HEK293 (cell line): ENCODE measurements at regions not wholly inside any gene's neighbourhood (a gene's known extent, or its start where the extent isn't known, plus 50 kb on each side); places are given as distances from the start of the nearest gene placed in this dataset.

Experiments used
- CTCF ChIA-PET: fragments of 350-600 bp; formaldehyde crosslinking; extraction: SDS; loops from one replicate; lab custom pipeline; 2021; ENCODE audit warnings: antibody characterized with exemption; lab: Yijun Ruan, JAX
- POLR2A ChIA-PET: fragments of 300-600 bp; formaldehyde crosslinking; extraction: SDS; loops from one replicate; lab custom pipeline; 2020; ENCODE audit warnings: antibody characterized with exemption, inconsistent platforms; lab: Yijun Ruan, JAX
- H3K27ac ChIP-seq: fragments of 200-500 bp; sonication (Bioruptor generic); 2 replicates; pipeline ENCODE4 v1.5.1; 2014; ENCODE audit warnings: low read depth, low read length, control low read depth, inconsistent platforms; ENCODE audit errors: extremely low read depth
- H3K36me3 ChIP-seq, 2 experiments: fragments of 200-500 bp in 1 of 2; sonication (Bioruptor generic) in 1 of 2; 1 replicate in 1 of 2; 2 replicates in 1 of 2; pipeline ENCODE4 v1.5.1; 2014 to 2017; ENCODE audit warnings: inconsistent platforms in 2 of 2, low read length in 2 of 2; ENCODE audit not compliant: control insufficient read depth in 2 of 2, insufficient read depth in 1 of 2
- H3K4me1 ChIP-seq: fragments of 200-500 bp; sonication (Bioruptor generic); 2 replicates; pipeline ENCODE4 v1.5.1; 2014; ENCODE audit warnings: mild to moderate bottlenecking, low read length, inconsistent platforms; ENCODE audit not compliant: control insufficient read depth, insufficient read depth
- H3K4me3 ChIP-seq: 2 replicates; pipeline ENCODE4 v1.5.1; 2011; ENCODE audit warnings: low read depth, mild to moderate bottlenecking, control low read depth, low read length, moderate library complexity
- H3K9me3 ChIP-seq: fragments of 200-500 bp; sonication (Bioruptor generic); 2 replicates; pipeline ENCODE4 v1.5.1; 2014; ENCODE audit warnings: low read depth, low read length, inconsistent platforms; ENCODE audit not compliant: control insufficient read depth, insufficient read depth
- BCL11B ChIP-seq: fragments of 450-650 bp; formaldehyde crosslinking; IDR thresholded peaks from 2 replicates; pipeline ENCODE4 v1.5.1; 2016; ENCODE audit warnings: low read depth, missing biosample characterization, missing genetic modification characterization
- HOXA7 ChIP-seq: sonication (generic); formaldehyde crosslinking; IDR thresholded peaks from 2 replicates; pipeline ENCODE4 v1.8.1; 2022; ENCODE audit warnings: missing genetic modification reagents, borderline replicate concordance
- MZF1 ChIP-seq: fragments of 450-650 bp; formaldehyde crosslinking; IDR thresholded peaks from 2 replicates; pipeline ENCODE4 v1.5.1; 2017; ENCODE audit warnings: missing biosample characterization, missing genetic modification characterization, borderline replicate concordance
- RBAK ChIP-seq: fragments of 450-650 bp; formaldehyde crosslinking; IDR thresholded peaks from 2 replicates; pipeline ENCODE4 v1.5.1; 2016; ENCODE audit warnings: missing biosample characterization, missing genetic modification characterization
- REST ChIP-seq: fragments of 450-650 bp; formaldehyde crosslinking; IDR thresholded peaks from 2 replicates; pipeline ENCODE4 v1.5.1; 2016; ENCODE audit warnings: missing biosample characterization, missing genetic modification characterization
- SCRT1 ChIP-seq: fragments of 450-650 bp; formaldehyde crosslinking; IDR thresholded peaks from 2 replicates; pipeline ENCODE4 v1.5.1; 2016; ENCODE audit warnings: missing biosample characterization, missing genetic modification characterization, borderline replicate concordance
- ZFP41 ChIP-seq: fragments of 450-650 bp; formaldehyde crosslinking; IDR thresholded peaks from 2 replicates; pipeline ENCODE4 v1.5.1; 2016; ENCODE audit warnings: missing biosample characterization, missing genetic modification characterization, borderline replicate concordance
- ZNF132 ChIP-seq: fragments of 450-650 bp; formaldehyde crosslinking; IDR thresholded peaks from 2 replicates; pipeline ENCODE4 v1.5.1; 2017; ENCODE audit warnings: missing biosample characterization, missing genetic modification characterization, borderline replicate concordance
- ZNF221 ChIP-seq: fragments of 450-650 bp; formaldehyde crosslinking; IDR thresholded peaks from 2 replicates; pipeline ENCODE4 v1.5.1; 2017; ENCODE audit warnings: missing biosample characterization, missing genetic modification characterization, borderline replicate concordance
- ZNF248 ChIP-seq: fragments of 450-650 bp; formaldehyde crosslinking; IDR thresholded peaks from 2 replicates; pipeline ENCODE4 v1.5.1; 2017; ENCODE audit warnings: missing biosample characterization, missing genetic modification characterization
- ZNF311 ChIP-seq: fragments of 450-650 bp; formaldehyde crosslinking; IDR thresholded peaks from 2 replicates; pipeline ENCODE4 v1.5.1; 2017; ENCODE audit warnings: missing biosample characterization, missing genetic modification characterization, borderline replicate concordance
- ZNF324 ChIP-seq: fragments of 450-650 bp; formaldehyde crosslinking; IDR thresholded peaks from 2 replicates; pipeline ENCODE4 v1.5.1; 2016; ENCODE audit warnings: missing biosample characterization, missing genetic modification characterization
- ZNF394 ChIP-seq: fragments of 450-650 bp; formaldehyde crosslinking; IDR thresholded peaks from 2 replicates; pipeline ENCODE4 v1.5.1; 2016; ENCODE audit warnings: missing biosample characterization, missing genetic modification characterization, mild to moderate bottlenecking, moderate library complexity, borderline replicate concordance
- ZNF404 ChIP-seq: fragments of 450-650 bp; formaldehyde crosslinking; IDR thresholded peaks from 2 replicates; pipeline ENCODE4 v1.5.1; 2017; ENCODE audit warnings: missing biosample characterization, missing genetic modification characterization
- ZNF423 ChIP-seq: fragments of 450-650 bp; formaldehyde crosslinking; IDR thresholded peaks from 2 replicates; pipeline ENCODE4 v1.5.1; 2016; ENCODE audit warnings: missing biosample characterization, missing genetic modification characterization
- ZNF510 ChIP-seq: fragments of 450-650 bp; formaldehyde crosslinking; IDR thresholded peaks from 2 replicates; pipeline ENCODE4 v1.5.1; 2018; ENCODE audit warnings: mild to moderate bottlenecking, missing genetic modification characterization, missing biosample characterization; ENCODE audit not compliant: insufficient replicate concordance
- ZNF658 ChIP-seq: fragments of 450-650 bp; formaldehyde crosslinking; IDR thresholded peaks from 2 replicates; pipeline ENCODE4; 2016; ENCODE audit warnings: missing biosample characterization, missing genetic modification characterization
- ZNF707 ChIP-seq: fragments of 450-650 bp; formaldehyde crosslinking; IDR thresholded peaks from 2 replicates; pipeline ENCODE4 v1.5.1; 2016; ENCODE audit warnings: missing biosample characterization, missing genetic modification characterization
- ZSCAN4 ChIP-seq: fragments of 450-650 bp; formaldehyde crosslinking; IDR thresholded peaks from 2 replicates; pipeline ENCODE4 v1.5.1; 2017; ENCODE audit warnings: missing biosample characterization, missing genetic modification characterization

- Histone ChIP-seq H3K36me3 (peaks cover 0 to 5% of the 10 kb centered on the region in 2 experiments; a peak in 1 of 3 replicates), H3K9me3 (no peaks in the 10 kb centered on the region), H3K4me3 (no peak overlapping the region), H3K4me1 (peaks cover 23% of the 10 kb centered on the region)
- ChIA-PET POLR2A (interaction anchor here (0.5 to 0.6 kb wide), 2 partner anchors 754 to 1623 kb away, joined by 3 to 5 read pairs; no protein-coding TSS in a partner anchor), CTCF (interaction anchor here (1.5 to 3.0 kb wide), 4 partner anchors 9 to 324 kb away, joined by 3 to 12 read pairs (median 6); no protein-coding TSS in a partner anchor)
- TF ChIP-seq ZNF324 (tag by site-specific recombination) (no peak), ZNF394 (tag by site-specific recombination) (no peak), HOXA7 (CRISPR knock-in tag) (no peak), ZNF248 (no peak)
- TF ChIP-seq, all 188 proteins: peak for 0
- H3K27ac ChIP-seq: no peak overlapping the region
These were observed 126.4 kb upstream of the MGAT5 start for GRCh38 chr2:134127496-134127895.

- TF ChIP-seq ZNF404 (tag by site-specific recombination) (no peak), ZNF132 (tag by site-specific recombination) (no peak), ZNF510 (no peak), RBAK (no peak), ZNF707 (tag by site-specific recombination) (no peak), ZNF311 (tag by site-specific recombination) (no peak), ZFP41 (tag by site-specific recombination) (no peak), ZNF423 (tag by site-specific recombination) (no peak), REST (tag by site-specific recombination) (no peak), ZNF221 (tag by site-specific recombination) (no peak), ZSCAN4 (tag by site-specific recombination) (no peak), ZNF658 (tag by site-specific recombination) (no peak), SCRT1 (tag by site-specific recombination) (no peak), MZF1 (no peak), HOXA7 (CRISPR knock-in tag) (no peak), BCL11B (tag by site-specific recombination) (no peak)
- H3K9me3 ChIP-seq: no peaks in the 10 kb centered on the region
- no peak overlapping the region for H3K27ac ChIP-seq
- POLR2A ChIA-PET: no interaction called here
- no peak overlapping the region for H3K4me3 ChIP-seq
- H3K36me3 ChIP-seq: peaks cover 0 to 5% of the 10 kb centered on the region in 2 experiments; a peak in 1 of 3 replicates
- peaks cover 15% of the 10 kb centered on the region for H3K4me1 ChIP-seq
- CTCF ChIA-PET: interaction anchor here (1.5 kb wide), 1 partner anchor 11 kb away, joined by 3 read pairs; no protein-coding TSS in a partner anchor
These were observed 125.1 kb upstream of the MGAT5 start for GRCh38 chr2:134128746-134129145.
